AG10803 (cell line): ENCODE measurements at regions not wholly inside any gene's neighbourhood (a gene's known extent, or its start where the extent isn't known, plus 50 kb on each side); places are given as distances from the start of the nearest gene placed in this dataset.

Source experiments
- DNase-seq: peaks from one replicate; pipeline ENCODE4 v3.0.0; 2010; ENCODE audit warnings: low read depth
- H3K4me3 ChIP-seq: 2 replicates; pipeline ENCODE4 v1.5.1; 2011; ENCODE audit warnings: mild to moderate bottlenecking, low read length, control low read depth
- CTCF ChIP-seq: conservative IDR thresholded peaks from 2 replicates; pipeline ENCODE4 v1.5.1; 2011; ENCODE audit warnings: mild to moderate bottlenecking, low read length, control low read depth, inconsistent platforms

DNA sequence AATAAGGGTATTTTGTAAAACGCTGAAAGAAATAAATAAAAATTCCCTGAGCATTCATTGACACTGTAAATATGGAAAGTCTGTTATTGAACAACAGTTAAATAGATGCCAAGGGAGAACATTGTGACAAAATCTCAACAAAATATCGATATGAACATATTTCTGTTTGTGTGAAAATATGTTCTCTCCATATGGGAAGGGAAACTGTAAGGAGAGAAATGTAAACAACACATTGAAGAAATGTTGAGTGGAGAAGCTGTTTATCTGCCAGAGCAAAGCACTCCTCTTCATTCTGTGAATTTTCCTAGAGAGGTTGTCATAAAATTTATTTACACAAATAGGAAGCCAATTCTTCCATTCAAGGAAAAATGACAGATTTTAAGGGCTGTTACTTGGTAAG is 57.1 kb upstream of the EOMES start:
- DNase-seq: no peak
- no peak overlapping the region for H3K4me3 ChIP-seq
- TF ChIP-seq CTCF: no peak

GRCh38 chr3:27789420-27789819 is 67.3 kb upstream of the EOMES start:
- H3K4me3 ChIP-seq: no peak overlapping the region
- TF ChIP-seq CTCF: no peak
- DNase-seq: no peak

- no peak for TF ChIP-seq CTCF
- no peak for DNase-seq
- H3K4me3 ChIP-seq: no peak overlapping the region
These were observed 69.8 kb upstream of the EOMES start for GRCh38 chr3:27791956-27792355.

DNA sequence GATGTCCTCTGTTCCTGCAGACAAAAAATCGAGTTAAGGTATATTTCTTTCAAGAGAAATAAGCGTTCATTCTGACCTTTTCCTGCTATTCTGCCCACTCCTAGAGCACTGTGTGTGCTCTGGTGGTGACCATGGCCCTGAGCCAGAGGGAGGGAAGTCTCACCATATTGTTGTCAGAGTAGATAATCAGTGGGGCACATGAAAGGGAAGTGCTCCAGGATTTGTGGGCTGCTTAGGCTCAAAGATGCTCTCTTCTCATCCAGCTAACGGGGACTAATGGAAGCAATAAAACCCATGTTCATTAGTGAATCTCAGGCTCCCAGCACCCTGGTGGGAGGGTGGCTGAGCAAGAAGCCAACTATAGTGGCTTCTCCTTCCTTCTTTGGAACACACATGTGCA is 70.7 kb upstream of the EOMES start:
- H3K4me3 ChIP-seq: no peak overlapping the region
- no peak for TF ChIP-seq CTCF
- no peak for DNase-seq

DNA sequence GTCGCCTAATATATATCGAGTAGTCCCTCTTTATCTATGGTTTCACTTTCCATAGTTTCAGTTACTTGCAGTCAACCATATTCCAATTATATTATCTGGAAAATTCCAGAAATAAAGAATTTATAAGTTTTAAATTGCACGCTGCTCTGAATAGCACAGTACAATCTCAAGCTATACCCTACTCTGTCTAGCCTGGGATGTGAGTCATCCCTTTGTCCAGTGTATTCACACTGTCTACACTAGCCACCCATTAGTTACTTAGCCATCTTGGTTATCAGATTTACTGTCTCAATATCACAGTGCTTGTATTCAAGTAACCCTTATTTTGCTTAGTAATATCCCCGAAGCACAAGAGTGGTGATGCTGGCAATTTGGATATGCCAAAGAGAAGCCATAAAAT is 72.1 kb upstream of the EOMES start:
- no peak for TF ChIP-seq CTCF
- no peak for DNase-seq
- no peak overlapping the region for H3K4me3 ChIP-seq

- no peak for DNase-seq
- no peak overlapping the region for H3K4me3 ChIP-seq
- no peak for TF ChIP-seq CTCF
These were observed 74.3 kb upstream of the EOMES start for GRCh38 chr3:27796365-27796875.

DNA sequence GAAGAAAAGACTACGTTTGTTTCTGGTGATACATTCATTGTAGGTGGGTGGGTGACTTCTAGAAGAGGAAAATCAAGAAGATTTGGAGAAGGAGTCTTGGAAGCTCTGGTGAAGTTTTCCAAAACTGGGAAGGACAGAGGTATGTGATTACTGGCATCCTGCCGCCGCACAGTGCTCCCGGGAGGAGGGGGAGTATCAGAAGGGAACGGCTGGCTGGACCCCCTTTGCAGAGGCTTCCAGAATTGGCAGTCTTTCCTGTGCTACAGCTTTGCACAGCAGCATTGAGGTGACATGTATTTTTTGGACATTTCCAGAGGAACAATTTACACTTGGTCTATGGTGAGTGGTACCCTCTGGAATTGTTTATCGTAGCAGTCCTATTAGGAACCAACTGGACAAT is 75.7 kb upstream of the EOMES start:
- no peak for DNase-seq
- no peak overlapping the region for H3K4me3 ChIP-seq
- no peak for TF ChIP-seq CTCF
